Panc1 (cell line): ENCODE measurements at regions not wholly inside any gene's neighbourhood (a gene's known extent, or its start where the extent isn't known, plus 50 kb on each side); places are given as distances from the start of the nearest gene placed in this dataset.

Experiments
- ATAC-seq: fragments of 200-7000 bp; cut with Tn5 transposase; 2 replicates; pipeline ENCODE4 v1.9.1; 2020; ENCODE audit warnings: mild to moderate bottlenecking, moderate library complexity
- BruUV-seq: library from RNA; stranded (reverse); fragments of 400-500 nt; replicated peaks from 2 replicates; lab custom pipeline; 2021; lab: Mats Ljungman, UMichigan
- CTCF ChIA-PET: fragments of 300-600 bp; sonication (Branson Sonifier 250); formaldehyde crosslinking; loops from one replicate; lab custom pipeline; 2022; ENCODE audit warnings: antibody characterized with exemption; lab: Charles Lee
- POLR2A ChIA-PET: fragments of 300-600 bp; sonication (Branson Sonifier 250); formaldehyde crosslinking; loops from one replicate; lab custom pipeline; 2022; ENCODE audit warnings: antibody characterized with exemption; lab: Charles Lee
- DNase-seq: peaks from one replicate; pipeline ENCODE4 v3.0.0-alpha.2; 2010; ENCODE audit warnings: low read depth, low spot score
- H3K27ac ChIP-seq: 2 replicates; pipeline ENCODE4 v1.5.1; 2011; ENCODE audit warnings: mild to moderate bottlenecking, low read length, inconsistent platforms
- H3K27me3 ChIP-seq: fragments of 200-500 bp; sonication (Bioruptor generic); 2 replicates; pipeline ENCODE4 v1.6.0; 2014; ENCODE audit warnings: low read length, inconsistent platforms; ENCODE audit not compliant: control insufficient read depth, insufficient read depth
- H3K36me3 ChIP-seq: fragments of 200-500 bp; sonication (Bioruptor generic); 2 replicates; pipeline ENCODE4 v1.5.1; 2014; ENCODE audit warnings: inconsistent platforms, mild to moderate bottlenecking, low read length, moderate library complexity; ENCODE audit not compliant: control insufficient read depth, insufficient read depth
- H3K4me1 ChIP-seq: 2 replicates; pipeline ENCODE4 v1.5.1; 2011; ENCODE audit warnings: inconsistent platforms, mild to moderate bottlenecking, low read length, moderate library complexity; ENCODE audit not compliant: control insufficient read depth, insufficient read depth
- H3K4me3 ChIP-seq, 2 experiments: 2 replicates each; pipeline ENCODE4 v1.5.1; 2011 to 2012; ENCODE audit warnings: low read depth in 2 of 2, low read length in 2 of 2, mild to moderate bottlenecking in 2 of 2, inconsistent platforms in 1 of 2, moderate library complexity in 1 of 2
- H3K9me3 ChIP-seq: fragments of 200-500 bp; sonication (Bioruptor generic); 2 replicates; pipeline ENCODE4 v1.5.1; 2014; ENCODE audit warnings: low read depth, mild to moderate bottlenecking, inconsistent platforms, low read length, moderate library complexity; ENCODE audit not compliant: control insufficient read depth, insufficient read depth
- POLR2AphosphoS5 ChIP-seq: IDR thresholded peaks from 2 replicates; pipeline ENCODE4 v1.6.1; 2012; ENCODE audit warnings: mild to moderate bottlenecking, low read depth, low read length, moderate library complexity
- SIN3A ChIP-seq: IDR thresholded peaks from 2 replicates; pipeline ENCODE4 v1.6.1; 2012; ENCODE audit warnings: low read depth, mild to moderate bottlenecking, low read length, moderate library complexity, borderline replicate concordance; ENCODE audit not compliant: insufficient read depth
- TCF7L2 ChIP-seq: IDR thresholded peaks from 2 replicates; pipeline ENCODE4 v1.6.1; 2011; ENCODE audit warnings: mild to moderate bottlenecking, low read depth, low read length, inconsistent platforms
- in situ Hi-C: cut with HindIII; loops from 2 replicates; pipeline ENCODE4 v1.10.0; 2016; ENCODE audit warnings: low sequenced_read_pairs, low pct_unique_long_range_greater_than_20kb
- intact Hi-C: fragments of 100-400 bp; cut with micrococcal nuclease; formaldehyde crosslinking; loops from one replicate; pipeline ENCODE4 v1.10.0; 2022; ENCODE audit not compliant: unreplicated experiment
- TF ChIP-seq, protein P1 (sequence below), 2 experiments: IDR thresholded peaks; 2 replicates each; pipeline ENCODE4 v1.6.1; 2011 to 2012; ENCODE audit warnings: low read depth in 2 of 2, control low read depth in 1 of 2, low read length in 1 of 2, mild to moderate bottlenecking in 1 of 2, moderate library complexity in 1 of 2; ENCODE audit not compliant: insufficient read depth in 1 of 2
- TF ChIP-seq, protein P2 (sequence below): fragments of 450-650 bp; IDR thresholded peaks from 2 replicates; pipeline ENCODE4 v1.5.1; 2017; ENCODE audit warnings: mild to moderate bottlenecking

GRCh38 chr14:34223373-34224148 lies 238.5 kb downstream of the SPTSSA start:
- no peak for TF ChIP-seq SIN3A
- TF ChIP-seq, protein P1, sequence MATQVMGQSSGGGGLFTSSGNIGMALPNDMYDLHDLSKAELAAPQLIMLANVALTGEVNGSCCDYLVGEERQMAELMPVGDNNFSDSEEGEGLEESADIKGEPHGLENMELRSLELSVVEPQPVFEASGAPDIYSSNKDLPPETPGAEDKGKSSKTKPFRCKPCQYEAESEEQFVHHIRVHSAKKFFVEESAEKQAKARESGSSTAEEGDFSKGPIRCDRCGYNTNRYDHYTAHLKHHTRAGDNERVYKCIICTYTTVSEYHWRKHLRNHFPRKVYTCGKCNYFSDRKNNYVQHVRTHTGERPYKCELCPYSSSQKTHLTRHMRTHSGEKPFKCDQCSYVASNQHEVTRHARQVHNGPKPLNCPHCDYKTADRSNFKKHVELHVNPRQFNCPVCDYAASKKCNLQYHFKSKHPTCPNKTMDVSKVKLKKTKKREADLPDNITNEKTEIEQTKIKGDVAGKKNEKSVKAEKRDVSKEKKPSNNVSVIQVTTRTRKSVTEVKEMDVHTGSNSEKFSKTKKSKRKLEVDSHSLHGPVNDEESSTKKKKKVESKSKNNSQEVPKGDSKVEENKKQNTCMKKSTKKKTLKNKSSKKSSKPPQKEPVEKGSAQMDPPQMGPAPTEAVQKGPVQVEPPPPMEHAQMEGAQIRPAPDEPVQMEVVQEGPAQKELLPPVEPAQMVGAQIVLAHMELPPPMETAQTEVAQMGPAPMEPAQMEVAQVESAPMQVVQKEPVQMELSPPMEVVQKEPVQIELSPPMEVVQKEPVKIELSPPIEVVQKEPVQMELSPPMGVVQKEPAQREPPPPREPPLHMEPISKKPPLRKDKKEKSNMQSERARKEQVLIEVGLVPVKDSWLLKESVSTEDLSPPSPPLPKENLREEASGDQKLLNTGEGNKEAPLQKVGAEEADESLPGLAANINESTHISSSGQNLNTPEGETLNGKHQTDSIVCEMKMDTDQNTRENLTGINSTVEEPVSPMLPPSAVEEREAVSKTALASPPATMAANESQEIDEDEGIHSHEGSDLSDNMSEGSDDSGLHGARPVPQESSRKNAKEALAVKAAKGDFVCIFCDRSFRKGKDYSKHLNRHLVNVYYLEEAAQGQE (IDR thresholded peaks at IDR 0.05; ENCODE audit: insufficient read depth in 1 of 2, low read depth in 2 of 2, low read length in 1 of 2): no peak
- Histone ChIP-seq H3K36me3 (no peaks in the 10 kb centered on the region), H3K4me3 (no peak overlapping the region), H3K27me3 (no peaks in the 10 kb centered on the region), H3K4me1 (no peaks in the 10 kb centered on the region), H3K9me3 (no peaks in the 10 kb centered on the region), H3K27ac (no peak overlapping the region)
- BruUV-seq: no TSS peak
- POLR2A ChIA-PET: no interaction called here
- in situ Hi-C loops: no loop called here
- CTCF ChIA-PET: no interaction called here
- no peak for DNase-seq
- intact Hi-C loops: loop anchor here (10.0 kb wide), 1 partner anchor 99 kb away; no protein-coding TSS in a partner anchor
- ATAC-seq: no peak

DNA sequence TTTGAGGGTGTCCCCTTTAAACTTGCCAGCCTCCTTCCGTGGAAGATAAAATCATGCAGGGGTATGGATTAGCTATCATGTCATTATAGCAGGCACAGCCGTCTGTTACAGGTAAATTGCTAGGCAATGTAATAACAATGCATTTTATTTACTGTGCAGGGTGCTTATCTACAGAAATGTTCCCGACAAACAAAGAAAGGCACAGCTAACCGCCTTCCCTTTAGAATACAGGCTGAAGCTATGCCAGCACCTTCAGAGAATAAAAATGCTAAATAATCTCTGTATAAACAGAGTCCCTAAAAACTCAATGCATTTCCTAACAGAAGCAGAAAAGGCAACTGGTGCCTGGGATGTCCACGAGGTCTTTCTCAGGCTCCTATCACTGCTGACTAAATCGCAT lies 239.2 kb downstream of the SPTSSA start:
- ATAC-seq (no peak), DNase-seq (no peak)
- no peak for TF ChIP-seq POLR2AphosphoS5
- TF ChIP-seq, protein P2, sequence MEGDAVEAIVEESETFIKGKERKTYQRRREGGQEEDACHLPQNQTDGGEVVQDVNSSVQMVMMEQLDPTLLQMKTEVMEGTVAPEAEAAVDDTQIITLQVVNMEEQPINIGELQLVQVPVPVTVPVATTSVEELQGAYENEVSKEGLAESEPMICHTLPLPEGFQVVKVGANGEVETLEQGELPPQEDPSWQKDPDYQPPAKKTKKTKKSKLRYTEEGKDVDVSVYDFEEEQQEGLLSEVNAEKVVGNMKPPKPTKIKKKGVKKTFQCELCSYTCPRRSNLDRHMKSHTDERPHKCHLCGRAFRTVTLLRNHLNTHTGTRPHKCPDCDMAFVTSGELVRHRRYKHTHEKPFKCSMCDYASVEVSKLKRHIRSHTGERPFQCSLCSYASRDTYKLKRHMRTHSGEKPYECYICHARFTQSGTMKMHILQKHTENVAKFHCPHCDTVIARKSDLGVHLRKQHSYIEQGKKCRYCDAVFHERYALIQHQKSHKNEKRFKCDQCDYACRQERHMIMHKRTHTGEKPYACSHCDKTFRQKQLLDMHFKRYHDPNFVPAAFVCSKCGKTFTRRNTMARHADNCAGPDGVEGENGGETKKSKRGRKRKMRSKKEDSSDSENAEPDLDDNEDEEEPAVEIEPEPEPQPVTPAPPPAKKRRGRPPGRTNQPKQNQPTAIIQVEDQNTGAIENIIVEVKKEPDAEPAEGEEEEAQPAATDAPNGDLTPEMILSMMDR: no peak
- no peak for TF ChIP-seq SIN3A
- TF ChIP-seq, protein P1 (IDR thresholded peaks at IDR 0.05; ENCODE audit: insufficient read depth in 1 of 2, low read depth in 2 of 2, low read length in 1 of 2): no peak
- no peak for TF ChIP-seq TCF7L2
- no peak overlapping the region for H3K4me3 ChIP-seq
- H3K9me3 ChIP-seq: no peaks in the 10 kb centered on the region
- intact Hi-C loops (loop anchor here (10.0 kb wide), 1 partner anchor 98 kb away; no protein-coding TSS in a partner anchor), in situ Hi-C loops (no loop called here)
- H3K27ac ChIP-seq: no peak overlapping the region
- CTCF ChIA-PET: no interaction called here
- H3K27me3 ChIP-seq: no peaks in the 10 kb centered on the region
- H3K4me1 ChIP-seq: no peaks in the 10 kb centered on the region
- BruUV-seq: no TSS peak
- POLR2A ChIA-PET: no interaction called here
- H3K36me3 ChIP-seq: no peaks in the 10 kb centered on the region
